HepG2 (cell line): ENCODE measurements at regions not wholly inside any gene's neighbourhood (a gene's known extent, or its start where the extent isn't known, plus 50 kb on each side); places are given as distances from the start of the nearest gene placed in this dataset.

Source experiments
- ARHGAP35 ChIP-seq: sonication (generic); formaldehyde crosslinking; IDR thresholded peaks from 2 replicates; pipeline ENCODE4 v1.9.0; 2022; ENCODE audit warnings: mild to moderate bottlenecking, inconsistent platforms, moderate library complexity, missing genetic modification reagents, borderline replicate concordance
- ELF3 ChIP-seq: IDR thresholded peaks from 2 replicates; pipeline ENCODE4 v1.6.1; 2016; ENCODE audit warnings: missing genetic modification reagents, missing compliant biosample characterization
- FOXP1 ChIP-seq, 2 experiments: fragments of 450-650 bp in 1 of 2; IDR thresholded peaks; 2 replicates each; pipeline ENCODE4 v1.6.1; 2017 to 2018; ENCODE audit warnings: antibody characterized with exemption in 1 of 2
- HDAC2 ChIP-seq: sonication (generic); formaldehyde crosslinking; IDR thresholded peaks from 2 replicates; pipeline ENCODE4 v1.4.0; 2020; ENCODE audit warnings: missing genetic modification reagents
- HNF4G ChIP-seq, 2 experiments: sonication (generic) in 1 of 2; formaldehyde crosslinking in 1 of 2; IDR thresholded peaks; 2 replicates each; pipeline versions ENCODE4 v1.4.0 to v1.6.1; 2011 to 2020; ENCODE audit warnings: borderline replicate concordance in 2 of 2, low read depth in 2 of 2, mild to moderate bottlenecking in 2 of 2, low read length in 1 of 2, missing genetic modification reagents in 1 of 2, moderate library complexity in 1 of 2
- KLF16 ChIP-seq, 2 experiments: sonication (generic) in 1 of 2; formaldehyde crosslinking in 1 of 2; IDR thresholded peaks; 2 replicates each; pipeline versions ENCODE4 v1.6.1 to v1.8.0; 2016 to 2023; ENCODE audit warnings: missing genetic modification reagents in 2 of 2, missing compliant biosample characterization in 1 of 2
- KLF6 ChIP-seq: IDR thresholded peaks from 2 replicates; pipeline ENCODE4 v1.8.0; 2016; ENCODE audit warnings: missing biosample characterization, missing genetic modification reagents
- MAFK ChIP-seq, 2 experiments: IDR thresholded peaks in 1 of 2; conservative IDR thresholded peaks in 1 of 2; 2 replicates each; pipeline ENCODE4 v1.6.1; 2011; ENCODE audit warnings: improper control_type of control experiment in 2 of 2, low read length in 2 of 2
- MATR3 ChIP-seq: sonication (generic); formaldehyde crosslinking; IDR thresholded peaks from 2 replicates; pipeline ENCODE4 v1.4.0; 2020; ENCODE audit warnings: missing genetic modification reagents
- MLLT10 ChIP-seq: sonication (generic); formaldehyde crosslinking; IDR thresholded peaks from 2 replicates; pipeline ENCODE4 v1.4.0; 2020; ENCODE audit warnings: missing genetic modification reagents
- NR2F6 ChIP-seq, 2 experiments: IDR thresholded peaks; 2 replicates each; pipeline ENCODE4 v1.6.1; 2016; ENCODE audit warnings: antibody characterized with exemption in 1 of 2, mild to moderate bottlenecking in 1 of 2
- POGZ ChIP-seq: sonication (generic); formaldehyde crosslinking; IDR thresholded peaks from 2 replicates; pipeline ENCODE4 v1.4.0; 2020; ENCODE audit warnings: mild to moderate bottlenecking, missing genetic modification reagents
- SOX13 ChIP-seq, 3 experiments: fragments of 450-650 bp in 1 of 3; sonication (generic) in 1 of 3; formaldehyde crosslinking in 1 of 3; IDR thresholded peaks in 2 of 3; conservative IDR thresholded peaks in 1 of 3; 2 replicates each; pipeline versions ENCODE4 v1.5.0 to v1.6.1; 2016 to 2020; ENCODE audit warnings: antibody characterized with exemption in 1 of 3, mild to moderate bottlenecking in 1 of 3, missing compliant biosample characterization in 1 of 3, missing genetic modification reagents in 1 of 3, moderate library complexity in 1 of 3
- SOX6 ChIP-seq, 2 experiments: fragments of 450-650 bp in 1 of 2; sonication (generic) in 1 of 2; formaldehyde crosslinking in 1 of 2; IDR thresholded peaks; 2 replicates each; pipeline versions ENCODE4 v1.4.0 to v1.6.1; 2017 to 2020; ENCODE audit warnings: antibody characterized with exemption in 1 of 2, mild to moderate bottlenecking in 1 of 2, missing genetic modification reagents in 1 of 2
- TFE3 ChIP-seq: IDR thresholded peaks from 2 replicates; pipeline ENCODE4 v1.6.1; 2016
- THAP11 ChIP-seq: IDR thresholded peaks from 2 replicates; pipeline ENCODE4 v1.6.1; 2016; ENCODE audit warnings: missing biosample characterization, missing genetic modification reagents
- ZNF710 ChIP-seq: sonication (generic); formaldehyde crosslinking; IDR thresholded peaks from 2 replicates; pipeline ENCODE4 v1.5.0; 2020; ENCODE audit warnings: mild to moderate bottlenecking, missing genetic modification reagents, borderline replicate concordance
- ZNF878 ChIP-seq: sonication (generic); formaldehyde crosslinking; IDR thresholded peaks from 2 replicates; pipeline ENCODE4 v1.8.1; 2023; ENCODE audit warnings: mild to moderate bottlenecking, missing genetic modification reagents, moderate library complexity
- TF ChIP-seq, protein P1 (sequence below): IDR thresholded peaks from 2 replicates; pipeline ENCODE4 v1.6.1; 2012; ENCODE audit warnings: low read depth, low read length, improper control_type of control experiment

- TF ChIP-seq ZNF710 (CRISPR knock-in tag), result no peak
- TF ChIP-seq TFE3 (CRISPR knock-in tag), result peak; percentile 90
- no peak for TF ChIP-seq SOX13 (IDR thresholded peaks at IDR 0.05)
- peak in 1 of 2 experiments; percentile 82; a peak in 2 of 4 replicates for TF ChIP-seq SOX13 (CRISPR knock-in tag; conservative IDR thresholded peaks at IDR 0.05 in 1 of 2, IDR thresholded peaks at IDR 0.05 in 1 of 2)
- peak; percentile 96 to 98 for TF ChIP-seq MAFK (conservative IDR thresholded peaks at IDR 0.05 in 1 of 2, IDR thresholded peaks at IDR 0.05 in 1 of 2; ENCODE audit: low read length in 2 of 2)
- TF ChIP-seq, protein P1, sequence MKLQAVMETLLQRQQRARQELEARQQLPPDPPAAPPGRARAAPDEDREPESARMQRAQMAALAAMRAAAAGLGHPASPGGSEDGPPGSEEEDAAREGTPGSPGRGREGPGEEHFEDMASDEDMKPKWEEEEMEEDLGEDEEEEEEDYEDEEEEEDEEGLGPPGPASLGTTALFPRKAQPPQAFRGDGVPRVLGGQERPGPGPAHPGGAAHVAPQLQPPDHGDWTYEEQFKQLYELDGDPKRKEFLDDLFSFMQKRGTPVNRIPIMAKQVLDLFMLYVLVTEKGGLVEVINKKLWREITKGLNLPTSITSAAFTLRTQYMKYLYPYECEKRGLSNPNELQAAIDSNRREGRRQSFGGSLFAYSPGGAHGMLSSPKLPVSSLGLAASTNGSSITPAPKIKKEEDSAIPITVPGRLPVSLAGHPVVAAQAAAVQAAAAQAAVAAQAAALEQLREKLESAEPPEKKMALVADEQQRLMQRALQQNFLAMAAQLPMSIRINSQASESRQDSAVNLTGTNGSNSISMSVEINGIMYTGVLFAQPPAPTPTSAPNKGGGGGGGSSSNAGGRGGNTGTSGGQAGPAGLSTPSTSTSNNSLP, result 0 out of 2 replicates have a peak, but pooled peaks have one; percentile 26
- TF ChIP-seq KLF6 (CRISPR knock-in tag), result 0 out of 2 replicates have a peak, but pooled peaks have one; percentile 36
- TF ChIP-seq KLF16 (CRISPR knock-in tag; IDR thresholded peaks at IDR 0.05), result peak in 1 of 2 experiments; percentile 43; a peak in 1 of 4 replicates
- TF ChIP-seq FOXP1 (IDR thresholded peaks at IDR 0.05), result no peak
- TF ChIP-seq FOXP1 (CRISPR knock-in tag; IDR thresholded peaks at IDR 0.05), result peak; percentile 84
- TF ChIP-seq MATR3 (CRISPR knock-in tag), result no peak
- TF ChIP-seq ELF3 (CRISPR knock-in tag), result no peak
- TF ChIP-seq NR2F6 (IDR thresholded peaks at IDR 0.05), result peak; percentile 53; the same call in 1 of the 2 replicates
- TF ChIP-seq NR2F6 (CRISPR knock-in tag; IDR thresholded peaks at IDR 0.05), result peak; percentile 36; the same call in 1 of the 2 replicates
- no peak for TF ChIP-seq MLLT10 (CRISPR knock-in tag)
- TF ChIP-seq POGZ (CRISPR knock-in tag), result peak; percentile 45; the same call in 1 of the 2 replicates
- TF ChIP-seq ZNF878 (CRISPR knock-in tag), result peak; percentile 36; the same call in 1 of the 2 replicates
- no peak for TF ChIP-seq SOX6 (IDR thresholded peaks at IDR 0.05)
- TF ChIP-seq SOX6 (CRISPR knock-in tag; IDR thresholded peaks at IDR 0.05), result peak; percentile 80
- 0 out of 2 replicates have a peak, but pooled peaks have one; percentile 10 for TF ChIP-seq THAP11 (CRISPR knock-in tag)
- TF ChIP-seq HNF4G (IDR thresholded peaks at IDR 0.05; ENCODE audit: borderline replicate concordance, low read depth, low read length), result peak; percentile 48; the same call in 1 of the 2 replicates
- no peak for TF ChIP-seq HNF4G (CRISPR knock-in tag; IDR thresholded peaks at IDR 0.05; ENCODE audit: borderline replicate concordance, low read depth)
- TF ChIP-seq ARHGAP35 (CRISPR knock-in tag), result no peak
- TF ChIP-seq HDAC2 (CRISPR knock-in tag), result 0 out of 2 replicates have a peak, but pooled peaks have one; percentile 35
Measured at GRCh38 chr6:81491454-81492101, 260.9 kb downstream of the TENT5A start (continued).
